Uterus (tissue), 3 donors: ENCODE measurements at regions not wholly inside any gene's neighbourhood (a gene's known extent, or its start where the extent isn't known, plus 50 kb on each side); places are given as distances from the start of the nearest gene placed in this dataset.

Experiments used
- DNase-seq, 2 donors: peaks; one replicate each; pipeline ENCODE4 v3.0.0-alpha.2; 2019 to 2020
- H3K27ac ChIP-seq, 2 donors: fragments of 200-600 bp; sonication (generic); 1 replicate in 1 of 2; 2 replicates in 1 of 2; pipeline ENCODE4 v1.5.1; 2016 to 2018
- H3K27me3 ChIP-seq, 2 donors: fragments of 200-600 bp; sonication (generic); one replicate each; pipeline ENCODE4 v1.5.1; 2018 to 2019; ENCODE audit warnings: control low read depth in 1 of 2
- H3K36me3 ChIP-seq, 2 donors: fragments of 200-600 bp; sonication (generic); one replicate each; pipeline ENCODE4 v1.5.1; 2019; ENCODE audit warnings: control low read depth in 1 of 2
- H3K4me1 ChIP-seq, 2 donors: fragments of 200-600 bp; sonication (generic); one replicate each; pipeline ENCODE4 v1.5.1; 2018 to 2019; ENCODE audit warnings: control low read depth in 1 of 2
- H3K4me3 ChIP-seq, 2 donors: fragments of 200-600 bp; sonication (generic); 1 replicate in 1 of 2; 2 replicates in 1 of 2; pipeline ENCODE4 v1.5.1; 2018 to 2019; ENCODE audit warnings: mild to moderate bottlenecking in 1 of 2
- H3K9me3 ChIP-seq, 2 donors: fragments of 200-600 bp; sonication (generic); one replicate each; pipeline ENCODE4 v1.5.1; 2019; ENCODE audit warnings: control low read depth in 1 of 2
- CTCF ChIP-seq, 4 experiments: fragments of 200-600 bp in 2 of 4; fragments of 450-650 bp in 2 of 4; sonication (generic) in 2 of 4; IDR thresholded peaks; one replicate each; pipeline ENCODE4 v1.5.1; 2016 to 2019; ENCODE audit warnings: antibody characterized with exemption in 4 of 4, mild to moderate bottlenecking in 2 of 4, moderate library complexity in 1 of 4
- POLR2A ChIP-seq, 2 donors: fragments of 450-650 bp; IDR thresholded peaks; one replicate each; pipeline ENCODE4 v1.6.1; 2016; ENCODE audit warnings: antibody characterized with exemption in 2 of 2, mild to moderate bottlenecking in 1 of 2, moderate library complexity in 1 of 2
- intact Hi-C: fragments of 100-400 bp; cut with DNase I; formaldehyde crosslinking; loops from one replicate; pipeline ENCODE4 v1.15.1; 2023; ENCODE audit warnings: low total_unique reads
- donor health status: DM: yes; HTN: yes; CAD: no.

GRCh38 chr1:88499671-88500070, 184.4 kb upstream of the PKN2 start:
- no peak for TF ChIP-seq POLR2A (IDR thresholded peaks at IDR 0.05)
- TF ChIP-seq CTCF (IDR thresholded peaks at IDR 0.05), result no peak
- Histone ChIP-seq H3K36me3 (no peaks in the 10 kb centered on the region), H3K27ac (no peak overlapping the region), H3K4me1 (no peaks in the 10 kb centered on the region), H3K9me3 (no peaks in the 10 kb centered on the region), H3K27me3 (no peaks in the 10 kb centered on the region), H3K4me3 (no peak overlapping the region)
- DNase-seq, result no peak
- intact Hi-C loops, result no loop called here

GRCh38 chr1:88502886-88503285, 181.2 kb upstream of the PKN2 start:
- H3K4me1 ChIP-seq, result no peaks in the 10 kb centered on the region
- TF ChIP-seq CTCF (IDR thresholded peaks at IDR 0.05) (no peak), POLR2A (IDR thresholded peaks at IDR 0.05) (no peak)
- no peaks in the 10 kb centered on the region for H3K9me3 ChIP-seq
- no peak for DNase-seq
- intact Hi-C loops, result no loop called here
- H3K36me3 ChIP-seq, result no peaks in the 10 kb centered on the region
- no peak overlapping the region for H3K27ac ChIP-seq
- no peak overlapping the region for H3K4me3 ChIP-seq
- H3K27me3 ChIP-seq, result no peaks in the 10 kb centered on the region

- no peaks in the 10 kb centered on the region for H3K27me3 ChIP-seq
- TF ChIP-seq CTCF (IDR thresholded peaks at IDR 0.05), result no peak
- TF ChIP-seq POLR2A (IDR thresholded peaks at IDR 0.05), result no peak
- H3K27ac ChIP-seq, result no peak overlapping the region
- no peak overlapping the region for H3K4me3 ChIP-seq
- no peaks in the 10 kb centered on the region for H3K4me1 ChIP-seq
- DNase-seq, result no peak
- no peaks in the 10 kb centered on the region for H3K36me3 ChIP-seq
- intact Hi-C loops, result no loop called here
- no peaks in the 10 kb centered on the region for H3K9me3 ChIP-seq
Observed at GRCh38 chr1:88503646-88504045, 180.4 kb upstream of the PKN2 start.

GRCh38 chr1:88504601-88505000, 179.5 kb upstream of the PKN2 start:
- Histone ChIP-seq H3K27me3 (no peaks in the 10 kb centered on the region), H3K4me3 (no peak overlapping the region), H3K36me3 (no peaks in the 10 kb centered on the region), H3K4me1 (no peaks in the 10 kb centered on the region), H3K9me3 (no peaks in the 10 kb centered on the region), H3K27ac (no peak overlapping the region)
- DNase-seq, result no peak
- intact Hi-C loops, result no loop called here
- TF ChIP-seq CTCF (IDR thresholded peaks at IDR 0.05) (no peak), POLR2A (IDR thresholded peaks at IDR 0.05) (no peak)

- Histone ChIP-seq H3K4me1 (no peaks in the 10 kb centered on the region), H3K36me3 (no peaks in the 10 kb centered on the region), H3K9me3 (no peaks in the 10 kb centered on the region), H3K27ac (no peak overlapping the region), H3K27me3 (no peaks in the 10 kb centered on the region), H3K4me3 (no peak overlapping the region)
- no peak for DNase-seq
- no peak for TF ChIP-seq CTCF (IDR thresholded peaks at IDR 0.05)
- no peak for TF ChIP-seq POLR2A (IDR thresholded peaks at IDR 0.05)
- intact Hi-C loops, result no loop called here
Observed at GRCh38 chr1:88509379-88509778, 174.7 kb upstream of the PKN2 start.
